PC-9 (cell line): ENCODE measurements at regions not wholly inside any gene's neighbourhood (a gene's known extent, or its start where the extent isn't known, plus 50 kb on each side); places are given as distances from the start of the nearest gene placed in this dataset.

Source experiments
- BruUV-seq: library from RNA; stranded (reverse); fragments of 400-500 nt; replicated peaks from 2 replicates; lab custom pipeline; 2021; lab: Mats Ljungman, UMichigan
- CTCF ChIA-PET: fragments of 300-600 bp; sonication (Branson Sonifier 250); formaldehyde crosslinking; loops from one replicate; lab custom pipeline; 2022; ENCODE audit warnings: antibody characterized with exemption; lab: Charles Lee
- POLR2A ChIA-PET: fragments of 300-600 bp; sonication (Branson Sonifier 250); formaldehyde crosslinking; loops from one replicate; lab custom pipeline; 2022; ENCODE audit warnings: antibody characterized with exemption; ENCODE audit not compliant: unreplicated experiment; lab: Charles Lee
- DNase-seq, 2 experiments: peaks; one replicate each; pipeline versions ENCODE4 v3.0.0 to v3.0.0-alpha.2; 2015 to 2022; ENCODE audit warnings: mixed read lengths in 1 of 2
- H2AFZ ChIP-seq: fragments of 200-600 bp; sonication (generic); 2 replicates; pipeline ENCODE4 v1.8.1; 2017; ENCODE audit warnings: antibody characterized with exemption
- H3F3A ChIP-seq: fragments of 200-600 bp; sonication (generic); 2 replicates; pipeline ENCODE4 v1.8.1; 2017; ENCODE audit warnings: antibody characterized with exemption, mild to moderate bottlenecking, low read depth; ENCODE audit not compliant: insufficient read depth
- H3K27ac ChIP-seq: fragments of 200-600 bp; sonication (generic); 2 replicates; pipeline ENCODE4 v1.6.1; 2016; ENCODE audit warnings: mixed run types
- H3K27me3 ChIP-seq: fragments of 200-600 bp; sonication (generic); 2 replicates; pipeline ENCODE4 v1.6.1; 2016; ENCODE audit warnings: low read depth, mixed run types; ENCODE audit not compliant: insufficient read depth
- H3K36me3 ChIP-seq: fragments of 200-600 bp; sonication (generic); 2 replicates; pipeline ENCODE4 v1.6.1; 2016; ENCODE audit warnings: low read depth, mixed run types
- H3K4me1 ChIP-seq: fragments of 200-600 bp; sonication (generic); replicated peaks from 2 replicates; pipeline ENCODE4 v1.6.1; 2016; ENCODE audit warnings: mixed run types; ENCODE audit not compliant: insufficient read depth
- H3K4me2 ChIP-seq: fragments of 200-600 bp; sonication (generic); 2 replicates; pipeline ENCODE4 v1.6.1; 2017; ENCODE audit warnings: mixed run types
- H3K4me3 ChIP-seq: fragments of 200-600 bp; sonication (generic); 2 replicates; pipeline ENCODE4 v1.6.1; 2016; ENCODE audit warnings: mixed run types
- H3K79me2 ChIP-seq: fragments of 200-600 bp; sonication (generic); 2 replicates; pipeline ENCODE4 v1.6.1; 2017; ENCODE audit warnings: low read depth, mixed run types
- H3K9me2 ChIP-seq: fragments of 200-600 bp; sonication (generic); 2 replicates; pipeline ENCODE4 v1.8.1; 2017; ENCODE audit warnings: mild to moderate bottlenecking; ENCODE audit not compliant: insufficient read depth
- H3K9me3 ChIP-seq: fragments of 200-600 bp; sonication (generic); 2 replicates; pipeline ENCODE4 v1.8.1; 2016; ENCODE audit warnings: low read depth; ENCODE audit not compliant: insufficient read depth
- H4K20me1 ChIP-seq: fragments of 200-600 bp; sonication (generic); 2 replicates; pipeline ENCODE4 v1.8.1; 2017; ENCODE audit not compliant: insufficient read depth
- EZH2 ChIP-seq: fragments of 200-600 bp; sonication (generic); IDR thresholded peaks from 2 replicates; pipeline ENCODE4 v1.8.0; 2017; ENCODE audit warnings: antibody characterized with exemption, low read depth
- intact Hi-C: fragments of 100-400 bp; cut with micrococcal nuclease; formaldehyde crosslinking; loops from one replicate; pipeline ENCODE4 v1.10.0; 2022; ENCODE audit not compliant: unreplicated experiment
- TF ChIP-seq, protein P1 (sequence below): fragments of 200-600 bp; sonication (generic); conservative IDR thresholded peaks from 2 replicates; pipeline ENCODE4 v1.6.1; 2017; ENCODE audit warnings: mixed run types, antibody characterized with exemption, mild to moderate bottlenecking, moderate library complexity

DNA sequence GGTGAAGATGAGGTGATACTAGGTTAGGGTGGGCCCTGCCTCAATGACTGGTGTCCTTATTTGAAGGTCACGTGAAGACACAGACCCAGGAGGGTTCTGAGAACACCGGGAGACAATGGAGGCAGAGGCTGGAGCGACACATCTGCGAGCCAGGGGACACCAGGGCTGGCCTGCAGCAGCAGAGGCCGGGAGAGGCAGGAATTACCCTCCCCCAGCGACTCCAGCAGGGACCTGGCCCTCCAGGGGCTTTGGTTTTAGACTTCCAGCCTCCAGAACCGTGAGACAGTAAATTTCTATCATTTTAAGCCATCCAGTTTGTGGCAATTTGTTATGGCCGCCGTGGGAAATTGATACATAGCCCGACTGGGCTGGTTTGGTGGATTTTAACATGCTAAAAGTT lies 152.2 kb downstream of the DNAJB6 start:
- H4K20me1 ChIP-seq, result no peaks in the 10 kb centered on the region
- H3F3A ChIP-seq, result peaks cover 14% of the 10 kb centered on the region
- ChIA-PET POLR2A (no interaction called here), CTCF (no interaction called here)
- 0 out of 2 replicates have a peak, but pooled peaks cover 11% of the 10 kb centered on the region for H3K9me3 ChIP-seq
- no peak overlapping the region for H3K27ac ChIP-seq
- no peaks in the 10 kb centered on the region for H3K36me3 ChIP-seq
- intact Hi-C loops, result no loop called here
- no TSS peak for BruUV-seq
- H2AFZ ChIP-seq, result no peak overlapping the region
- TF ChIP-seq, protein P1, sequence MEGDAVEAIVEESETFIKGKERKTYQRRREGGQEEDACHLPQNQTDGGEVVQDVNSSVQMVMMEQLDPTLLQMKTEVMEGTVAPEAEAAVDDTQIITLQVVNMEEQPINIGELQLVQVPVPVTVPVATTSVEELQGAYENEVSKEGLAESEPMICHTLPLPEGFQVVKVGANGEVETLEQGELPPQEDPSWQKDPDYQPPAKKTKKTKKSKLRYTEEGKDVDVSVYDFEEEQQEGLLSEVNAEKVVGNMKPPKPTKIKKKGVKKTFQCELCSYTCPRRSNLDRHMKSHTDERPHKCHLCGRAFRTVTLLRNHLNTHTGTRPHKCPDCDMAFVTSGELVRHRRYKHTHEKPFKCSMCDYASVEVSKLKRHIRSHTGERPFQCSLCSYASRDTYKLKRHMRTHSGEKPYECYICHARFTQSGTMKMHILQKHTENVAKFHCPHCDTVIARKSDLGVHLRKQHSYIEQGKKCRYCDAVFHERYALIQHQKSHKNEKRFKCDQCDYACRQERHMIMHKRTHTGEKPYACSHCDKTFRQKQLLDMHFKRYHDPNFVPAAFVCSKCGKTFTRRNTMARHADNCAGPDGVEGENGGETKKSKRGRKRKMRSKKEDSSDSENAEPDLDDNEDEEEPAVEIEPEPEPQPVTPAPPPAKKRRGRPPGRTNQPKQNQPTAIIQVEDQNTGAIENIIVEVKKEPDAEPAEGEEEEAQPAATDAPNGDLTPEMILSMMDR, result no peak
- TF ChIP-seq EZH2, result no peak
- no peak overlapping the region for H3K4me3 ChIP-seq
- no peaks in the 10 kb centered on the region for H3K79me2 ChIP-seq
- no peak overlapping the region for H3K4me2 ChIP-seq
- peaks cover 3% of the 10 kb centered on the region; the same call in 1 of the 2 replicates for H3K4me1 ChIP-seq
- H3K9me2 ChIP-seq, result no peaks in the 10 kb centered on the region
- no peak for DNase-seq
- H3K27me3 ChIP-seq, result peaks cover 65% of the 10 kb centered on the region
